GM18519 (cell line): ENCODE measurements at regions not wholly inside any gene's neighbourhood (a gene's known extent, or its start where the extent isn't known, plus 50 kb on each side); places are given as distances from the start of the nearest gene placed in this dataset.
A peak's percentile ranks its signal among the peaks of the same experiment; 100 is the strongest.
"Not testable (repeated sequence)": the region's sequence is repeated elsewhere in the genome, so short reads cannot be mapped to it uniquely, and the experiment has no call there.

Source experiments
- ATAC-seq: cut with Tn5 transposase; IDR thresholded peaks from one replicate; pipeline ENCODE4 v1.9.1; 2021; ENCODE audit warnings: mild to moderate bottlenecking, moderate library complexity; ENCODE audit not compliant: unreplicated experiment, low FRiP score

GRCh38 chr2:215863687-215864086 is 149.7 kb downstream of the MREG start:
- no peak for ATAC-seq

- ATAC-seq, result no peak
These were observed 151.0 kb downstream of the MREG start for GRCh38 chr2:215862351-215862771.

- ATAC-seq, result no peak
These were observed 151.6 kb downstream of the MREG start for GRCh38 chr2:215861607-215862350.

DNA sequence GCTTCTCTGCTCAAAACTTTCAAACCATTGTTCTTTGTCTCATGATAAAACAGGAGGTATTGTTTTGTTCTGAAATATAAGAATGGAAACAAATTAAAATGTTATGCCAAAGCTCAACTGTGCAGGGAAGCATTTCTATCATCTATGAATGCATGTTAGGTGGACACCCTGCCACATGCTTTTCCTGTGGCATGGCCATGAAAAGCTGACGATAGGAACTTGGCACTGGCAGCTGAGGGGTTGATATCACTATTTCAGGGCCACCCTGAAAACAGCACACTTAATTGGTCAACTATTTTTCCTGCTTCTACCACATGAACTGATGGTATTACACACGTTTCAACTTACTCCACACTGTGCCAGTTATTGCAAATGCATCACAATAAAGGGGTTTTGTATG is 157.3 kb downstream of the MREG start:
- ATAC-seq, result no peak

- ATAC-seq, result not testable (repeated sequence)
These were observed 158.0 kb downstream of the MREG start for GRCh38 chr2:215855308-215855707.

- no peak for ATAC-seq
These were observed 159.3 kb downstream of the MREG start for GRCh38 chr2:215854008-215854407.

- no peak for ATAC-seq
These were observed 161.7 kb downstream of the MREG start for GRCh38 chr2:215851696-215852095.

GRCh38 chr2:215851082-215851481 is 162.3 kb downstream of the MREG start:
- ATAC-seq, result no peak

DNA sequence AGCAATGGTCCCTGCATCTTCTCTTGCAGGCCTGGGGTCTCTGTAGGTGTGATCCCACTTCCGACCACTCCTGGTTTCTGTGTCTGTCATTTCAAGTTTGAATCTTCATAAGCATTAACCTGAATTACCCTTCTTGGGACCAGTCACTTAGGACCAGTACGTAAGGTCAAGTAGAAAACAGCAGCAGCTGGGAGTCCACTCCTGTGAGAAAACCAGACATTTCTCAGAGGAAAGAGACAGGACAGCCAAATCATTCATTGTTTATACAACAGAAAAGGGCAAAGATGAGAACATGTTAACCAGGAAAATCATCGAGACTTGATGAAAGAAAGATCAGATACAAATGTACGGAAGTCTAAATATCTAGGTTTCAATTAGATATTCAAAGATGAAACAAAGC is 163.0 kb downstream of the MREG start:
- no peak for ATAC-seq

DNA sequence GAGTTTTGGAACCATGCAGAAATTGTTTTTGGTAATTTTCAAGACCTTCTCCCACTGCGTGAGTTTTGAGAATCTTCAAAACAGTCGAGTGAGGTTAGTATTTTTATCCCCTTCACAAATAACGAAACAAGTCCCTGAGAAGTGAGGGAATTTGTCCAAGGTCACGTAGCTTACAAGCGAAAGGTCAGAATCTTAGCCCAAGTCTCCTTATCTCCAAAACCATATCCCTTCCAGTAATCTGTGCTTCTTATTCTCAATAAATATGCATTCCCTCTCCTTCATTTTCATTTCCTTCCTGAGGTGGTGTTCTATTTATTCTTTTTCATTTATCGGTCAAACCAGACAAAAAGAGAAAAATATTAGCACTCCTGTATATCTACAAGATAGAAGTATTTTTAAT is 163.6 kb downstream of the MREG start:
- no peak for ATAC-seq

- no peak for ATAC-seq
These were observed 164.7 kb downstream of the MREG start for GRCh38 chr2:215848698-215849097.

- no peak for ATAC-seq
These were observed 165.2 kb downstream of the MREG start for GRCh38 chr2:215848146-215848545.

DNA sequence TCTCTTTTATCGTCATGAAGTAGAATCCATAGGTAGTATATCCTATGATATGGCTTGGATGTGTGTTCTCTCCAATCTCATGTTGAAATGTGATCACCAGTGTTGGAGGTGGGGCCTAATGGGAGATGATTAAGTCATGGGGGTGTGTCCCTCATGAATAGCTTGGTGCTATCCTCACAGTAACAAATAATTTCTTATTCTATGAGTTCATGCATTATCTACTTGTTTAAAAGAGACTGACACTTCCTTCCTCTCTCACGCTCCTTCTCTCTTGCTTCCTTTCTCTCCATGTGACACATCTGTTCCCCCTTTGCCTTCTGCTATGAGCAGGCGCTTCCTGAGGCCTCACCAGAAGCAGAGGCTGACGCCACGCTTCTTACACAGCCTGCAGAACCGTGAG is 165.6 kb downstream of the MREG start:
- ATAC-seq, result no peak

GRCh38 chr2:215847056-215847455 is 166.3 kb downstream of the MREG start:
- no peak for ATAC-seq

- peak; percentile 89 for ATAC-seq
These were observed 167.3 kb downstream of the MREG start for GRCh38 chr2:215845839-215846586.

- ATAC-seq, result no peak
These were observed 169.8 kb downstream of the MREG start for GRCh38 chr2:215843579-215843978.

- peak; percentile 12 for ATAC-seq
These were observed 172.1 kb downstream of the MREG start for GRCh38 chr2:215841175-215841816.

DNA sequence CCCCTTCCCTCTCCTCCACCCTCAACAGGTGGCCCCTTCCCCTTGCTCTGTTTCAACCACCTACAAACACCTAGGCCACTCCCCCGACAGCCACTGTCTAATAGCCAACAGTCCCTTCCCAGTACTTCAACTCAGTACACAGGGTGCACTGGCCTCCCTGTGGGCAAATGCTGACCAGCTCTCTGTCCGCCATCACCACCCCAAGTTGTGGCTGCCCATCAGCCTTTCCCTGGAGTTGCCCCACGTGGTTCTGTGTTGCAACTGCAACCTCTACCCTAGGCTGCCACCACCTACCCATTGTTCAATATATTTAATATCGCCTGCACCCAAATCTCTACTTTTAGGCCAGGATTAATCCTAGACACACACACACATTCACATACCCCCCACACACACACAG is 173.5 kb downstream of the MREG start:
- no peak for ATAC-seq

DNA sequence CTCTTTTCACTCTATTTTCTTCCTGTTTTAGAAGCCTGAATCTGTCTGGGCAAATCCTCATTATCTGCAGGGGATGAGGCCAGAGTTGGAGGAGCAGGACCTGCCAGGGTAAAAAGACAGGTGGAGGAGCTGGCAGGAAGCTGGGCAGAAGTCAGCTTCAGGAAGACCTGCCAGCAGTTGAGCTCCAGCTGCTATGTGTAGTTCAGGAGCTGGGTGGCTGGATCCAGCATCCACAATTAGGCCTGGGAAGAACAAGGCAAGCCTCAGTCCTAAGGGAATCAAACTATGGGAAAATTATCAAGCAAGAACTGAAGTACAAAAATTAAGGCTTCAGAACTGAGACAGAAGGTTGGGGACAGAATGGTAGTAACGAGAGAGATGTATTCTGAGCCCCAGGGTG is 174.0 kb downstream of the MREG start:
- no peak for ATAC-seq

GRCh38 chr2:215836881-215837280 is 176.5 kb downstream of the MREG start:
- ATAC-seq, result no peak

- no peak for ATAC-seq
These were observed 177.7 kb downstream of the MREG start for GRCh38 chr2:215835657-215836056.

GRCh38 chr2:215835231-215835630 is 178.1 kb downstream of the MREG start:
- ATAC-seq, result no peak
